ENCODE measurements at regions not wholly inside any gene's neighbourhood (a gene's known extent, or its start where the extent isn't known, plus 50 kb on each side); places are given as distances from the start of the nearest gene placed in this dataset.
A peak's percentile ranks its signal among the peaks of the same experiment; 100 is the strongest.

- DNase-seq (ENCODE audit: low spot score) = no peak
Measured at GRCh38 chr18:40939656-40940515, 1015.1 kb upstream of the PIK3C3 start.

GRCh38 chr18:40938615-40939014, 1016.4 kb upstream of the PIK3C3 start:
- no peak for DNase-seq (ENCODE audit: low spot score)

- no peak for DNase-seq (ENCODE audit: low spot score)
Measured at GRCh38 chr18:40937386-40937785, 1017.6 kb upstream of the PIK3C3 start.

GRCh38 chr18:40935423-40935822, 1019.6 kb upstream of the PIK3C3 start:
- peak; percentile 3 for DNase-seq (ENCODE audit: low spot score)

DNA sequence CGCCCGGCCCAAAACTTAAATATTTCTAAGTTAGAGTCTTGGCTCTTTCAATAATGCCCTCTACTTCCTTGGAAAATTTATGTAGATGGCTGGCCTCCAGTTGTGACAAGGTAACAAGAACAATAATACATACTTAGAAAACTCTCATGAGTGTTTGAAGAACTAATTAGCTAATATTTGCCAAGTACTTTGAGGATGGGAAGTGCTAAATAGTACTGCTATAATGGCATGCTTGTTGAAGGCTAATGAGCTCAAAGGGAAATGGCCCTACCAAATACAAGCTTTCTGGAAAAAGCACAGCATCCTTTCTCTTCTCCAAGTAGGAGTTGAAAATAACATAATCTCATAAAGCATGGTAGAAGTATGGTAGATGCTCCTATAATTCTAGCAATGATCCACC, 1022.2 kb upstream of the PIK3C3 start:
- no peak for DNase-seq (ENCODE audit: low spot score)

DNA sequence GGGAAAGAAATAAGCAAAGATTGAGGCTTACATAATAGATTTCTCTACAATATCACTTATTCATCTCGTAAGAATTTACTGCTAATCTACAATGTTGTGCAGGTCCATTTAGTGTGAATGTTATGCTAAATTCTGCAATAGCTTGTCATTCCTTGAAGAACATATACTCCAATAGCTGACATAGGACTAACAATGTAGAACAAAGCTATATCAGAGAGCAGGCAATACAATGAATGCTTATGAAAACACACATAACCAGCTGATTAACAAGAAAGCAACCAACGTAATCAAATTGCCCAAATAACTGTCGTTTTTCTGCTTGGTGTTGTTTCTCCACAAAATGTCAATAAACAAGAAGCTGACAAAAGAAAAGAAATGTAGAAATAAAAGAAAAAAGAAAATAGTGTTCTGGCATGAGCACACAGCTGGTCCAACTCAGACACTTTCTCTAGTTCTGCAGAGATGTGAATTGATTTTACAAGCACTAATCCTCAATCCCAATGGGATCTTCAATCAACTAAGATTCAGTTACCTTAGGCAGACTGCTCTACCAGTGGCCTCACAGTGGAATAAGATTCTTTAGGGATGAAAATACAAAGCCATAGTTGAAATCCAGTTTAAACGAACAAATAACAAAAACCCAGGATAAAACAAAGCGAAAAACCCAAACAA, 1024.7 kb upstream of the PIK3C3 start:
- no peak for DNase-seq (ENCODE audit: low spot score)

DNA sequence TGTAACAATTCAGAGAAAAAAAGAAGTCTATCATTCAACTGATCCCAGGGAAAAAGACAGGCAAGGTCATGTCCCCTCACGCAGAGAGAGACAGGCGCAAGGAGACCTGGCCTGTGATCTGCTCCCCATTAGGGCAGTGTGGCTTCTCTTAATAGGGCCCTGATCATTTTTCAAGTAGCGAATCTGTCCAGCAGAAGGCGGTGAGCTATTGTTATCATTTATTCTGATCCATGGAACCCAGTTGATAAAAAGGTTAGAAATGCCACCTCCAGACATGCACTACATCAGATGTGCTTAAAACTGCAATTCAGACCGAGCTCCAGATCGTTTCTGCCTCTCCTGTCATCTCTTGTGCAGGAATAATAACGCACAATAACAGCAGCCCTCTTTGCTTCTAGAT, 1025.6 kb upstream of the PIK3C3 start:
- DNase-seq (ENCODE audit: low spot score) = no peak

DNA sequence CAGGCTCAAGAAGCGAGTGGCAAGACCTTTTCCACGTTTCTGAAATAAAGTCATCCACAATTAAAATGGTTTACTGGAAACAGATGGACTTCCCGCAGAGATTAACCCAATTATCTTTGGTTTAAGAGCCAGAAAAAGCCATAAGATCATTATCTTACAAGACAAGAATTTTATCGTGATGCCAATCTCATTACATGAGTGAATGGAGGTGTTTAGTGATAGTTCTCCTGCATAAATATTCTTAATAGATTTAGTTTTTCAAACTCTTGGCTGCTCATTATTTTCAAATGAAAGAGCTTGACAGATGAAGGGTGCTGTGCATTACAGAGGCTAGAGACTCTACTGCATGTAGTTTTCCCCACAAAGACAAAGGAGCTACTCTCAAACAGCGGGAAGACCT, 1028.4 kb upstream of the PIK3C3 start:
- no peak for DNase-seq (ENCODE audit: low spot score)

GRCh38 chr18:40925071-40925541, 1029.9 kb upstream of the PIK3C3 start:
- DNase-seq (ENCODE audit: low spot score) = no peak

DNA sequence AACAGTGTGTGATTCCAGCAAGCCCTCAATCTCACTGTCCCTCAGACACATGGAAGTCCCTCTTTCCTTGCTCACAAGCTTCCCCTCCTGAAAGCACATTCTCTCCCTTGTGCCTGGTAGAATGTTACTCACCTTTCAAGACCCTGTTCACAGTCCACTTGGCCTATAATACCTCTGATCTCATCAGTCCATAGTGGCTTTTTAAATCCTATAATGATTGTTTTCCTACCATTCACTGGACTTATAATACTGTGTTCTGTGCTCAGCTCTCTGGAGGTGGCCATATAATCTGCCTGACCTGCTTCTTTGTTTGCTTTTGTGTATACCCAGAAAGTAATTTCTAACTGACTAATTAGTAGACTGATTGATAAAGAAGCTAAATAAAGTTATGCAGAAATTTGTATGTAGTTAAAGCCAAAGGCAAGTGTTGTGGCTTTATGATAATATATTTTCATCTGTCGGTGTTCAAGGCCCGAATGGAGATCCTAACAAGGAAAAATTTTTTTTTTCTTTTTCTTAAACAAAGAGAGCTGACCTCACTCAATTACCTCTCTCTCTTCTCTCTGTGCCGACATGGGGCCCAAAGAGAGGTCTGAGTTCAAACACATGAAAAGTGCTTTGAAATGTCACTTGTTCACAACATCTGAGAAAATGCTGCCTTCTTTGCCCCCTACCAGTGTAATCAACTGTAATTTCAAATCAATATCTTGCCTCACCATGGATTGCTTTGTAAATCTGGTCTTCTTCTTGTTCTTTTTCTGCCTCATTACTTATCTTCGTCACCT, 1033.0 kb upstream of the PIK3C3 start:
- DNase-seq (ENCODE audit: low spot score) = no peak

- no peak for DNase-seq (ENCODE audit: low spot score)
Measured at GRCh38 chr18:40917056-40917455, 1038.0 kb upstream of the PIK3C3 start.

GRCh38 chr18:40915724-40916123, 1039.3 kb upstream of the PIK3C3 start:
- no peak for DNase-seq (ENCODE audit: low spot score)

DNA sequence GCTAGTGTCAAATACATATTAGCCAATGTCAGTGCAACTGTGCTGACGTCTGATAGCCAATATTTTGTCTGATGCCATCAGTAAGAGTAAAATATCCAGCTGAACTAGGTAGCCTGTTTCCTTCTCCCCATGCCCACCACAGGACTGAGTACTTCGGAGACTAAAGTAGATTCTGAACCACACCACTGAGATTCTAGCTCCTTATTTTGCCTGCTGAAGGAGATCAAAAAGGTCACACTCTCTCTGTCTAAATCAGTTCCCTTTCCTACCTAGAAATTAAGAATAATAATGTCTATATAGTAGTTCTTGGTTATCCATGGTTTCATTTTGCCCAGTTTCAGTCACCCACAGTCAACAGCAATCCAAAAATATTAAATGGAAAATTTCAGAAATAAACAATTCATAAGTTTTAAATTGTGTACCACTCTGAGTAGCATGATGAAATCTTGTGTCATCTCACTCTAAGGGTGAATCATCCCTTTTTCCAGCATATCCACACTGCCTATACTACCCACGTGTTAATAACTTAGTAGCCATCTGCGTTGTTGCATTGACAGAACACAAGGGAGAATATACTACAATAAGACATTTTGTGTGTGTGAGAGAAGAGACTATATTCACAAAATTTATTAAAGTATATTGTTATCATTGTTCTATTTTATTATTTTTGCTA, 1043.3 kb upstream of the PIK3C3 start:
- no peak for DNase-seq (ENCODE audit: low spot score)

DNA sequence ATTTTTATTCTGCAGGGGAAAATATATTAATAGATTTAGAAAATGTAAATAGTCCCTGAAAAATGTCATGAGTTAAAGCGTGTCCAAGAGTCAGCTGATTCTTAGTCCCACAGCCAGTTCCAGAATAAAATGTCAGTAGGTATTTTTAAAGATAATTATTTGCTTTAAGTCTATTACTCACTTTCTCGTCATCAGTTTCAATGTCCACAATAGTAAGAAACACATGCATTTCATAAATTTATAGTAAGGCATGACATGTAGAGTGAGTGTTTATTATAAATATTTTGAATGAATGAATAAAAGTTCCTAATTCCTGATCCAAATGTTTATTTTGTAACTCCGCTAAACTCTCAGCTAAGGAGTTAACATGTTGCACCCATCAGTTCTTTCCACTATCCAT, 1044.0 kb upstream of the PIK3C3 start:
- no peak for DNase-seq (ENCODE audit: low spot score)

DNA sequence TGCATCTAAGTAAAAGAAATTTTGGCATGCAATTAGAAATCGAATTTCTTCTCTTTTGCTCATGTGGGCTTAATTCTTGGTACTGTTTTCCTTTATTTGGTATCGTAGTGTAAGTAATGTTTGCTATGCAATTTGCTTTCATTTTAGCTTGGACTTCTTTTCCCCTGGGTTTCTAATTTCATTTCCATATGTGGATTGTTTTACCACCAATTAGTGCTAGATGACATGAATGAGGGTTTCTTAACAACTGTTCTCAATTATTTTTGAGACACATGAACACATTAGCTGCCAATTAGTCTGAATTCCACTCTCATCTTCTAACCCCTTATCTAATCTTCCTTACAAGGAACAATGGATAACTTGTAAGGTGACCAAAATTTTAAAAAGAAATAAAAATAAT, 1047.2 kb upstream of the PIK3C3 start:
- DNase-seq (ENCODE audit: low spot score) = no peak

DNA sequence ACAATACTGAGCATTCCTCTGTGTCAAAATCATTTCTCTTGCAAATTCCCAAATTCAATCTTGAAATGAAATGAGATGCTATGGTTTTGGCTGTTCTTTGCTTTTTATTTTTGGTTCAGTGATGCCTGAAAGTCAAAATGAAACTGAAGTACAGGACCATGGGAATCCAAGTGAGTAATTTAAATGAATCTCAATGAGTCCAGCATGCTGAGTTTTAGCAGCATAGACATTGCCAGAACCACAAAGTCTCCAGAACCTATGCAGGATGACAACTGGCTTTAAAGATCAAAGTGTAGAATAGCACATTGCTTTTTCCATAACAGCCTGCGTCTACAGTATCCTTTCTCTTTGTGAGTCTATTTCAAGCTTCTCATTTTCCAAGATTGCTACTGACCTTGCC, 1050.7 kb upstream of the PIK3C3 start:
- no peak for DNase-seq (ENCODE audit: low spot score)

DNA sequence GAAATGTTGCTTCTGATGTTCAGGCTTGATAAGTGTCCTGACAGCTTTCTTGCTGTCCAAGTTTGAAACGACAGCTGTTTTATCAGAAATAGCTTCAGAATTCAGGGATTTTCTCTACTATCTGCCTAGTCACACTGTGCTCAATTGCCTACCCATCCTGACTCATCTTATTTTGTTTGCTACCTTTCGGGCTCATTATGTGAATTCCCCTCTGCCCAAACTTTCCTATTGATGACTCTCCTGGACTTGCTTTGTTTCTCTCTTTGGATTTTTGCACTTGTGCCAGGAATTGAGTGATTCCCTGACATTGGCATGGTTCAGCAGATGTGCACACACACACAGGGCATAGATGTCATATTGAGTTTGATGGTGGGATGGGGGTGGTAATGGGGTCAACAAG, 1052.6 kb upstream of the PIK3C3 start:
- DNase-seq (ENCODE audit: low spot score) = no peak

GRCh38 chr18:40897884-40898283, 1057.2 kb upstream of the PIK3C3 start:
- no peak for DNase-seq (ENCODE audit: low spot score)

DNA sequence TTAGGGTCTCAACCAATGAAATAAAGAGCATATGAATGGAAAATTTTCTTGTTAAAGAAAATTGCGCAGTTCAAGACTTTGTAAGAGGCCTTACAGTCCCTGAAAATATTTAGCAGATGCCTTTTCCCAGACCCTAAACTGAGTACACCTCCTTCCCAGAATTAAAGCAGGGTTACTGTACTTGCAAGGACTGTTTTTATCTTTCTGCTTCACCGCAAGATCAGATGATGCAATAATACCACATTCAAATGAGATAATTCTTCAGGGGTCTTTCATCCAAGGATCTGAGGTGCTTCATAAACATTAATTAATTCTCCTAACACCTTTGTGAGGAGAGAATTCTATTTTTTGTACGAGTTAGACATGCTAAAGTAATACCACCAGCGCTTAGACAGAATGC, 1071.8 kb upstream of the PIK3C3 start:
- DNase-seq (ENCODE audit: low spot score) = no peak

DNA sequence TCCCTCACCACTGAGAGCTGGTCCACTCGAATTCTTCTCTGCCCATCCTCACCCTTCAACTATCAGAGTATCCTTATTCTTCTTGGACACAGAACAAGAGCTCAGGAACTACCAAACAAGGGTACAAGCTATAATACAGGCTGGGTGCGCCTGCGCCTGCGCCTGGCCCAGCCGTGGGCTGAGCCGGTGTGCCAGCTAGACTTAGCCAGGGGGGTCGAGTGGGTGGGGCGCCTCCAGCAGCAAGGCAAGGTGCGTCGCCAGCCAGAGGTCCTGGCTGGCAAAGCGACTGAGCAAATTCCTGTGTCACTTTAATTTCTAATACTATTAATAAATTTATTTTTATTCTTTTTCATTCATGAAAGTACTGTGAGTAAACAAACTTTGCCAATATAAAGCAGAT, 1072.6 kb upstream of the PIK3C3 start:
- DNase-seq (ENCODE audit: low spot score) = no peak

- DNase-seq (ENCODE audit: low spot score) = no peak
Measured at GRCh38 chr18:40878371-40878770, 1076.7 kb upstream of the PIK3C3 start.

- DNase-seq (ENCODE audit: low spot score) = no peak
Measured at GRCh38 chr18:40877096-40877495, 1077.9 kb upstream of the PIK3C3 start.

Data from kidney capillary endothelial cell (primary cell).